ENCODE measurements at regions not wholly inside any gene's neighbourhood (a gene's known extent, or its start where the extent isn't known, plus 50 kb on each side); places are given as distances from the start of the nearest gene placed in this dataset.

DNA sequence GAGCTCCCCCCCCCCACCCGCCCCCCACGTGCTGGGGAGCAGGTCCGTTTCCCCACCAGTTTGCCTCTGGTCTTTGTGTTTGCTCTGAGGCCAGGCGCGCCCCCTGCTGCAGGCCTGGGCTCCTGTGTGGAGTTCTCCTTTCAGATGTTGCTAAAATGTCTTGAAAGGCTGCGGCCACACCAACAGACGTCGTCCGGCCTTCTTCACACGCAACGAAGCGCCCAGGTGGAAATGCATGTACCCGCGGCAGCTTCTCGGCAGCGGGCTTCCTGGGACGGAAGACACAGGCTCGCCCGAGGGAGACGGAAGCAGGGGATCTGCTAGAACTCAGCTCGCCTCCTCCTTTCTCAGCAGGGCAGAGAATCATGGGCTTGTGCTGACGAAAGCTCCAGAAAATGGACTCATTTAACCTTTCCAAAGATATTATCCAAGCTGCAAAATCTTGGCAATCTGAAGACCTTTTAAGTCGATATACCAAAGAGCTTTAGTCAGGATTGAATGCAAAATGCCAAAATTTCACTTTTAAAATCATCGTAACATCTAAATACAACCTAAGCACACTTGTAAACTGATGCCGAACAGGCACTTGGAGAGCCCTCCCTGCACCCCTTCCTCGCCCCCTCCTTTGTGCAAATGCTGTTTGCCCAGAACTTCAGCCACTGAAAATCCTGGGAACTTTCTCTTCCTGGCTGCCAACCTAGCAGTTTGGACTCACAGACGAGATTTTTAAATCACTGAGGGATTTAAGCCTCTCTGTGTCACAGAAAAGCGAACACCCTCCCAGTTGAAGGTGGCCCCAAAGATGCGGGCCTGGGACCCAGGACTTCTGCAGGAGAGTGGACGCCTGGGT, 125.5 kb upstream of the ZNF516 start:
- Histone ChIP-seq H3K9ac (ENCODE audit: low read length) (no peak overlapping the region), H3K27ac (ENCODE audit: low read depth, low read length, poor library complexity, severe bottlenecking) (no peak overlapping the region), H3F3A (ENCODE audit: insufficient read depth, low read length) (no peaks in the 10 kb centered on the region), H3K36me3 (ENCODE audit: insufficient read depth, low read length) (no peaks in the 10 kb centered on the region), H3K9me2 (ENCODE audit: low read depth, low read length) (no peaks in the 10 kb centered on the region), H3K9me3 (ENCODE audit: low read length) (no peaks in the 10 kb centered on the region), H3K4me3 (ENCODE audit: low read depth, low read length, poor library complexity, severe bottlenecking) (no peak overlapping the region), H4K20me1 (ENCODE audit: insufficient read depth, low read length) (no peaks in the 10 kb centered on the region), H3K79me2 (ENCODE audit: insufficient read depth, low read length) (no peaks in the 10 kb centered on the region), H3K4me1 (ENCODE audit: insufficient read depth, low read length, severe bottlenecking) (no peaks in the 10 kb centered on the region), H3K27me3 (ENCODE audit: insufficient read depth, low read length) (no peaks in the 10 kb centered on the region), H3K4me2 (ENCODE audit: low read length) (no peak overlapping the region), H2AFZ (ENCODE audit: low read length) (no peak overlapping the region)
- TF ChIP-seq EZH2 (IDR thresholded peaks at IDR 0.05; ENCODE audit: borderline replicate concordance, low read length) = no peak
- TF ChIP-seq CTCF (IDR thresholded peaks at IDR 0.05; ENCODE audit: low read length) = peak; percentile 33

DNA sequence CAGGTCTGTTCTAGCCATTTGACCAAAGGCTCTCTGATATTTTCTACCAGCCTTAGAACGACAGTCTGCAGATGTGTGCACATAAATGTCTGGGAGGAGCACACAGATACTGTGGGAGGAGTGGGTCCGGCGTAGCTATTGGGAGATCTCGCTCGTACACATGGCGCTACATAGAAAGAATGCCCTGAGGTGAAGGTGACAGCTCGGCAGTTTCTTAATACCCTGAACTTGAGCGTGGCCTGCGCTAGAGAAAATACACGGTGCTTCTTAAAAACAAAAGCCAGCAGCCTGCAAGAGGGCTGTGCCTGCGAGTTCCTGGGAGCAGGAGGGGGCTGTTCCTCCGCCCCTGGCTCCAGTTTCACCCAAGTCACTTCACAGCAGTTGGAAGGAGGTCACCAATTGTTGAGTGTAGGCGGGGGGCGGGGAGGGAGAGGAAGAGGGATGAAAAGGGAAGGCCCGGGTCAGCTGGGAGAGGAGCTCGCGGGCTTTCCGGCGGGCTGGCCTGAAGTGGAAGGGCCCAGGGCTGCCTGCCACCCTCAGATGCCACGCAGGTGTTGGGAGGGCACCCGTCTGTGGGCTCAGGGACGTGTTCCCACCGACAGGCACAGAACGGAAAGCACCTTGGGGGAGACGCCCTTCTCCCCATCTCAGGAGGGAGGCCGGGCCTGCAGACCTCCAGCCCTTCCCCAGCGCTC, 124.7 kb upstream of the ZNF516 start:
- no peak overlapping the region for H3K27ac ChIP-seq (ENCODE audit: low read depth, low read length, poor library complexity, severe bottlenecking)
- no peak overlapping the region for H2AFZ ChIP-seq (ENCODE audit: low read length)
- H4K20me1 ChIP-seq (ENCODE audit: insufficient read depth, low read length) = no peaks in the 10 kb centered on the region
- H3K36me3 ChIP-seq (ENCODE audit: insufficient read depth, low read length) = no peaks in the 10 kb centered on the region
- no peaks in the 10 kb centered on the region for H3K9me2 ChIP-seq (ENCODE audit: low read depth, low read length)
- no peak overlapping the region for H3K4me3 ChIP-seq (ENCODE audit: low read depth, low read length, poor library complexity, severe bottlenecking)
- H3K9ac ChIP-seq (ENCODE audit: low read length) = no peak overlapping the region
- H3K27me3 ChIP-seq (ENCODE audit: insufficient read depth, low read length) = no peaks in the 10 kb centered on the region
- no peaks in the 10 kb centered on the region for H3K9me3 ChIP-seq (ENCODE audit: low read length)
- H3K4me2 ChIP-seq (ENCODE audit: low read length) = no peak overlapping the region
- H3K79me2 ChIP-seq (ENCODE audit: insufficient read depth, low read length) = no peaks in the 10 kb centered on the region
- H3K4me1 ChIP-seq (ENCODE audit: insufficient read depth, low read length, severe bottlenecking) = no peaks in the 10 kb centered on the region
- TF ChIP-seq CTCF (IDR thresholded peaks at IDR 0.05; ENCODE audit: low read length) = no peak
- TF ChIP-seq EZH2 (IDR thresholded peaks at IDR 0.05; ENCODE audit: borderline replicate concordance, low read length) = no peak
- H3F3A ChIP-seq (ENCODE audit: insufficient read depth, low read length) = no peaks in the 10 kb centered on the region

- H3K27ac ChIP-seq (ENCODE audit: low read depth, low read length, poor library complexity, severe bottlenecking) = no peak overlapping the region
- H3K9ac ChIP-seq (ENCODE audit: low read length) = no peak overlapping the region
Measured at GRCh38 chr18:76619261-76619620, 124.2 kb upstream of the ZNF516 start.

More at GRCh38 chr18:76619261-76619620, 124.2 kb upstream of the ZNF516 start:
- H2AFZ ChIP-seq (ENCODE audit: low read length) = no peak overlapping the region
- H3K36me3 ChIP-seq (ENCODE audit: insufficient read depth, low read length) = no peaks in the 10 kb centered on the region
- H3K4me2 ChIP-seq (ENCODE audit: low read length) = no peak overlapping the region
- no peaks in the 10 kb centered on the region for H4K20me1 ChIP-seq (ENCODE audit: insufficient read depth, low read length)
- no peaks in the 10 kb centered on the region for H3K27me3 ChIP-seq (ENCODE audit: insufficient read depth, low read length)
- H3K4me1 ChIP-seq (ENCODE audit: insufficient read depth, low read length, severe bottlenecking) = no peaks in the 10 kb centered on the region
- H3K79me2 ChIP-seq (ENCODE audit: insufficient read depth, low read length) = no peaks in the 10 kb centered on the region
- H3K4me3 ChIP-seq (ENCODE audit: low read depth, low read length, poor library complexity, severe bottlenecking) = no peak overlapping the region
- H3K9me3 ChIP-seq (ENCODE audit: low read length) = no peaks in the 10 kb centered on the region
- H3F3A ChIP-seq (ENCODE audit: insufficient read depth, low read length) = no peaks in the 10 kb centered on the region
- H3K9me2 ChIP-seq (ENCODE audit: low read depth, low read length) = no peaks in the 10 kb centered on the region
- TF ChIP-seq EZH2 (IDR thresholded peaks at IDR 0.05; ENCODE audit: borderline replicate concordance, low read length) (no peak), CTCF (IDR thresholded peaks at IDR 0.05; ENCODE audit: low read length) (no peak)
